ENCODE measurements at regions not wholly inside any gene's neighbourhood (a gene's known extent, or its start where the extent isn't known, plus 50 kb on each side); places are given as distances from the start of the nearest gene placed in this dataset.
"Not testable (repeated sequence)": the region's sequence is repeated elsewhere in the genome, so short reads cannot be mapped to it uniquely, and the experiment has no call there.

DNA sequence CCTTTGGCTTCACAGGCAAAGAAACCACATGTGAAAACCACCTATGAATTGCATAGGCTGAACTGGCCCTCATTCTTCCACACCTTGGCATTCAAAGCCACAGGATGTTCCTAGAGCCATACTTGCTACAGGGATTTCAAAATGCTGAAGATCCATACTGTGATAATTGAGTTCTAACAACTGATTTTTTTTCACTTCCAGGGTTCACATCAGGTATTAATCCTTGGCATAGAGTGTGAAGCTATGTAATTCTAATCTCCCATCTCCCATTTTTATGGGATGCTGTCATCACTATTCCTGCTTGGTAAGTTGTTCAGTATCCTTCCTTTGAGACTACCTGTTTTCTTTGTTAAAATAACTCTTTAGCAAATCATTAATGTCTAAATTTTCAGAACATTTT lies 1569.2 kb upstream of the ADGRL3 start:
- no peak for DNase-seq

GRCh38 chr4:59637596-59637995 lies 1562.5 kb upstream of the ADGRL3 start:
- no peak for DNase-seq

DNA sequence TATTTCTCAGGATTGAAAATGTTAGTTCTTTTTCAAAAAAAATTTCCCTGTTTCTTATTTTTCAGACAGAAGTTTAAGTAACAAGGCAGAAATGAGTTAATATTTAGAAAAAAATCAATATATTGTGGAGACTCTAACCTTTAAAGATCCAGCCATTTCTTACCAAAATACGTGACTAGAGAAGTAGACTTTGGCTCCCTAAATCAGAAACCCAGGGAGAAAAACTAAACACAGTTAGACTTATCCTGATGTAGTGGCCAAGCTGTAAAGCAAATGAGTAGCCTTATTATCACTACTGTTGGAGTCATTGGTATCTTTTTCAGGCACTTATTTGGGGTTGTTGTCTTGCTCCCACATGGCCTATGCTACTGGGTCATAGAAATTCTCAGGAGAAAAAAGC lies 1556.4 kb upstream of the ADGRL3 start:
- no peak for DNase-seq

DNA sequence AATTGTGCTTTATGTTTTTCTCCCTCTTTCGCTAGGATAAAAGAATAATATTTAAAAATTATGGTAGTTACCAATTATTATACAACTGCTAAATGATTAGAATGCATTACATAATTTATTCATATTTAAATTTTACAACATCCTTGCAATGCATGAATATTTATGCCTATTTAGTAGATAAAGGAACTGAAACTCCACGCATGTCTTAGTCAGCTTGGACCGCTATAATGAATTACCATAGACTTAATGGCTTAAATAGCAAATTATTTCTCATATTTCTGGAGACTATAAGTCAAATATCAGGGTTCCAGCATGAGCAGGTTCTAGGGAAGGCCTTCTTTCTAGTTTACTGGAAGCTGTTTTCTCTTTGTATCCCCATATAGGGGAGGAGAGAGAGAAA lies 1555.4 kb upstream of the ADGRL3 start:
- no peak for DNase-seq

GRCh38 chr4:59646082-59646481 lies 1554.0 kb upstream of the ADGRL3 start:
- no peak for DNase-seq

GRCh38 chr4:59647011-59647410 lies 1553.1 kb upstream of the ADGRL3 start:
- no peak for DNase-seq

DNA sequence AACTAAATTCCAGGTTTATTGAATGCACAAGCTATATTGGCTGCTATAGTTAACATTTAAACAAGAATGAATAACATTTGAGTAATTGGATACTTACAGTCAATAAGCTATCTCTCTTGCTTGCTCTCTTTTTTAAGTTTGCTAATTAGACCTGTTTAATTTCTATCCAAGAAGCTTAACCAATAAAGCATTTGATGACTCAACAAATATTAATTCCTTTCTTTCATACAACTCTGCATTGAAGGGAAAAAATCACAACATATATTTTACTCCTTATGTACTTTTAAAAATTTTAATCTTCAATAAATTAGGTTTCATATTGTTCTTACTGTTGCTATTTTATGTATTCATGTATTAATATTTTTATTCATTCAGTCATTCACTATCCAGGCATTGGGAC lies 1552.6 kb upstream of the ADGRL3 start:
- no peak for DNase-seq

- DNase-seq = no peak
Observed at GRCh38 chr4:59650861-59651260, 1549.3 kb upstream of the ADGRL3 start.

DNA sequence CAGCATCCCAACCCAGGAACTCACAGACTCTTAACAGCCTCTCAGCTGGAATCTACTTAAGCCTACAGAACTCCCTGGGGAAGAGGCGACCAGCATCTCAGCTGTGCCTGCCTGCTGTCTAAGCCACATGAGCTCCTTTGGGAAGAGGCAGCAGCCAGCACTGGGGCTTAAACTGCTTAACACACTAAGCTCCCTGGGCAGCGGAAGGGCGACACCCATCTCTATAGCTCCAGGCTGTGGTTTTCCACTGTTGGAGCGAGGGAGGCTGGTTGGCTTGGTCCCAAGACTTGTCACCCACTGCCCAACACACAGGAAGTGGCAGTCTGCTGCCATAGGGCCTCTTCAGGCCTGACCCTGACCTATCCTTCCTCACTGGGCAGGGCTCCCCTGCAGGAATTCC lies 1544.1 kb upstream of the ADGRL3 start:
- DNase-seq = no peak

DNA sequence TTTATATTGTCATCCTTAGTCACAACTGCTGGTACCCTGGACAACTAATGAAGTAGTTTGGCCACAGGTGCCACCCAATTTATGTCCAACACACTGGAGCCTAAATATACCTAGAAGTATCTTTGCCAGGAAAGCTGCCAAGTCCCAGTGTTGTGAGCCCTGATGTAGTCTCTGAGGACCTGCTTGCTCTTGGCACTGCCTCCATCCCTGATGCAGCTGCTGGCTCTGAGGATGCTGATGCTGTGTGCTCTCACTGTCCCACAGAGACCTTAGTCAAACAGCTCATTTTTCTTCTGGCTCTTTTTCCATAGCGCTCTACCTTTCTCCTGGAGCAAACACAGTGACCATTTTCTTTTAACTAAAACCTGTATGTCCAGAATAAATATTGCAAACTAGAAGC lies 1535.4 kb upstream of the ADGRL3 start:
- no peak for DNase-seq

DNA sequence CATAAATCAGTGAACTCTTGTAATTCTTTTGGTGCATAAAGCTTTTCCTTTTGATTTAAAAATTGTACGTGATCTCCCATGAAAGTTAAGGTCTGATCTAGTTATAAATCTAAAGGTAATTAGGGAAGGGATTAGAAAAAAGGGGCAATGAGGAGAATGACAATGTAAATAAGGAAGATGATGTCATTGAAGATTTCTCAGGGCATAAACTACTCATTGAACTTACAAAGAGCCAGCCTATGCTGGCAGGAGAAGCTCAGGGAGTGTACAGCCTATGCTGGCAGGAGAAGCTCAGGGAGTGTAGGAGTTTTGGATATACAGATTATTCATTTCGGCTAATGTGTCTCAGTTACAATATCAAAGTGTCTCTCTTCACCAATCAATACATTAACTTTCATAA lies 1533.5 kb upstream of the ADGRL3 start:
- no peak for DNase-seq

- DNase-seq = no peak
Observed at GRCh38 chr4:59671037-59671436, 1529.1 kb upstream of the ADGRL3 start.

DNA sequence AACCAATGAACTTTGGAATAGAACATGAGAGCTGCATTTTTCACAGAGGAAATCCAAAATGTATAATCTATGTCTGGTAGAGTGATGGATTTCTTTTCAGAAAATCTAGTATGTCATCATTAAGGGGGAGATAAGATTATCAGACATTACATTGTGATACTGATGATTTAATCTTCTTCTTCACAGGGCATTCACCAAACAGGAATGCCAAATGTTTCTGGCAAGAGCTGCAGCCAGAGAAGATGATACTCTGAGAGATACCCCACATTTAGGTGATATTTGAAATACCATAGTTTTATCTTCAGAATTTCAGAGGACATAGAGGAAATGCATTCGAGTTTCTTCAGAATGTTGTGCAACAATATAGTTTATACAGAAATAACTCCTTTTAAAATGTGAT lies 1523.7 kb upstream of the ADGRL3 start:
- DNase-seq = no peak

DNA sequence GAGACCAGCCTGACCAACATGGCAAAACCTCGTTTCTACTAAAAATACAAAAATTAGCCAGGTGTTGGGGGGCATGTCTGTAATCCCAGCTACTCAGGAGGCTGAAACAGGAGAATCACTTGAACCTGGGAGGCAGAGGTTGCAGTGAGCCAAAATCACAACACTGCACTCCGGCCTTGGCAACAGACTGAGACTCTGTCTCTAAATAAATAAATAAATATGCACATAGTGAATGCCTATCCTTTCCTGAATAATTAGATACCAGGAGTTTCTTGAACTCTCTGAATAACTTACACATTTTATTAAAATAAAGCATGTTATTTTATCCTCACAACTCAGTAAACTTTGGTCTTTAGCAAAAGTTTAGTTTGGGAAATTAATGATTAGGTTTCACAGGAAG lies 1523.1 kb upstream of the ADGRL3 start:
- not testable (repeated sequence) for DNase-seq

DNA sequence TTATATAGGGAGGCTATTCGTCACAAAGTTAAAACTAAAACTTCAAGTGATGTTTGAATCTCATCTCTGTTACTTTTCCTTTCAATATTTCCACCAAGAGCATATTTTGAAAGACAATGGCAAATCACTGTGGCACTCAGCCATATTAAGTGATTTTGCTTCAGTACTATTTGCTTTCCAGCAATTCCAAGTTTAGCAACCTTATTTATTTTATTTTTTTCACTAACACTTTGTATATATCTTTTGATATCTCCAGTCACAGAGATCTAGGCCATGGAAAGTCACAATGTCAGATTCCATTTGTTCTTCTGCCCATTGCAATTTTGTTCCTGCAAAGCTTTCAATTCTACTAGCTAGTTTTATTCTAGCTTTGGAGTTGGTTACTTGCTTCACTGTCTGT lies 1514.5 kb upstream of the ADGRL3 start:
- DNase-seq = no peak

GRCh38 chr4:59689149-59689548 lies 1511.0 kb upstream of the ADGRL3 start:
- no peak for DNase-seq

GRCh38 chr4:59695355-59696053 lies 1504.6 kb upstream of the ADGRL3 start:
- no peak for DNase-seq

DNA sequence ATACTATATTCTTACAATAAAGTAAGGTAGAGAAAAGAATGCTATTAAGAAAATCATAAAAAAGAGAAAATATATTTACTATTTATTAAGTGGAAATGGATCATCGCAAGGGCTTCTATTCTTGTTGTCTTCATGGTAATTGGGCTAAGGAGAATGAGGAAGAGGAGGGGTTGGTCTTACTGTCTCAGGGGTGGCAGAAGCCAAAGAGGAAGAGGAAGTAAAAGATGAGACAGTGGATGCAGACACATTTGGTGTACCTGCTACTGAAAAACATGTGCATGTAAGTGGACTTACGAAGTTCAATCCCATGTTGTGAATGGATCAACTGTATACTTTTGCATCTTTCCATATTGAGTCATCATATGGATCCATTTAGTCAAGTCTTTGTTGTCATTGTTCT lies 1502.1 kb upstream of the ADGRL3 start:
- DNase-seq = no peak

- no peak for DNase-seq
Observed at GRCh38 chr4:59700651-59701050, 1499.5 kb upstream of the ADGRL3 start.

GRCh38 chr4:59704616-59705015 lies 1495.5 kb upstream of the ADGRL3 start:
- DNase-seq = no peak

DNA sequence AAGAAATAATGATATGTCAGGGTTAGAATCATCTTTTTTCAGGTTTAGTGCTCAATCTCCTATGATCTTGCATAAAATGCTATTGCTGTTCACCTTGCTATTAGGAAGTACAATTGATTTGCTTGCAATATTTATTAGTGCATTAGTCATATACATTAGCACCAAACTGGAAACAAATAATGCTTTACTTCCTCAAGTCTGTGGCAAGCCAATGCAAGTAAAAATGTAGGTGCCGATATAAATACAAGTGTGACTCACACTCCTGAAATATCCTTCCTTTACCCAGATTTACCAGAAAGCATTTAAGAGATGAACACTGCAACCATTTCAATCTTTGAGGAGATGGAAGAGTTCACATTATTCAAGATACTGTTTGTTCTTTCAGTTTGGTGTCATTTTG lies 1487.7 kb upstream of the ADGRL3 start:
- no peak for DNase-seq

DNA sequence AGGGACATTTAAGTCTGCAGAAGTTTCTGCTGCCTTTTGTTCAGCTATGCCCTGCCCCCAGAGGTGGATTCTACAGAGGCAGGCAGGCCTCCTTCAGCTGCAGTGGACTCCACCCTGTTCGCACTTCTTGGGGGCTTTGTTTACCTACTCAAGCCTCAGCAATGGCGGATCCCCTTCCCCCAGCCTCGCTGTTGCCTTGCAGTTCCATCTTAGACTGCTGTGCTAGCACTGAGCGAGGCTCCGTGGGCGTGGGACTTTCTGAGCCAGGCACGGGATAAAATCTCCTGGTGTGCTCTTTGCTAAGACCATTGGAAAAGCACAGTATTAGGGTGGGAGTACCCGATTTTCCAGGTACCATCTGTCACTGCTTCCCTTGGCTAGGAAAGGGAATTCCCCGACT lies 1475.8 kb upstream of the ADGRL3 start:
- DNase-seq = not testable (repeated sequence)

DNA sequence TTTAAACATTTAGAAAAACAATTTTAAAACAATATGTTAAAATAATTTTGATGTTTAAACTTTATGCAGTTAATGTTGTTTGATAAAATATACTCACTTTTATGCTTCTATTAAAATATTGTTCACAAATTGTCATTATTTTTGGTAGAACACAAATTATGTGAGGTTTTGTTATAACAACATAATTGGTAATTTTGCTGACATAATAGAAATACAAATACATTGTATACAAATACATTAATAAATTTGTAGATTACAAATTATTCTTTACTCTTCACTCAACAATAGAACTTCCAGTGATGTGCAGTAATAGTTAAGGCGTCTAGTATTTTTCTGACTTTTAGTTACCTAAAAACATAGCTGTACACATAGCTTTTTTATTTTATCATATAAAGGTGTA lies 1472.4 kb upstream of the ADGRL3 start:
- no peak for DNase-seq

DNA sequence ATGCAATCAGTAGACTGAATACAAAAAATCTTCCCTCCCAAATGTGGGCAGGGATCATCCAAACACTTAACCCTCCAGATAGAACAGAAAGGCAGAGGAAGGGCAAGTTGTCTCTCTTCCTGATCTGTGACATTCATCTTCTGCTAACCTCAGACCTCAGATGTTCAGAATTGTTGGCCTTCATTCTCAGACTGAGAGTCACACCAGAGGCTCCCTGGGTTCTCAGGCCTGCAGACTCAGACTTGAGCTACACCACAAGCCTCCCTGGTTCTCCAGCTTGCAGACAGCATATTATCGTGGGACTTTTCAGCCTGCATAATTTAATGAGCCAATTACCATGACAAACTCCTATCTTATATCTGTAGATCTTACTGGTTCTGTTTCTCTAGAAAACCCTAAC lies 1471.6 kb upstream of the ADGRL3 start:
- no peak for DNase-seq

GRCh38 chr4:59729321-59729720 lies 1470.8 kb upstream of the ADGRL3 start:
- no peak for DNase-seq

GRCh38 chr4:59748433-59748832 lies 1451.7 kb upstream of the ADGRL3 start:
- DNase-seq = no peak
